ENCODE measurements at regions not wholly inside any gene's neighbourhood (a gene's known extent, or its start where the extent isn't known, plus 50 kb on each side); places are given as distances from the start of the nearest gene placed in this dataset.
A peak's percentile ranks its signal among the peaks of the same experiment; 100 is the strongest.

GRCh38 chr9:126144603-126145456 is 181.8 kb upstream of the MVB12B start:
- Histone ChIP-seq H3K27ac (no peak overlapping the region), H3K4me3 (no peak overlapping the region), H3K27me3 (no peaks in the 10 kb centered on the region), H3K36me3 (no peaks in the 10 kb centered on the region), H3K4me1 (peaks cover 0 to 7% of the 10 kb centered on the region in 2 donors), H3K9me3 (no peaks in the 10 kb centered on the region)
- TF ChIP-seq CTCF (IDR thresholded peaks at IDR 0.05): no peak
- peak; percentile 11 for DNase-seq (ENCODE audit: low spot score)

GRCh38 chr9:126145887-126146253 is 180.8 kb upstream of the MVB12B start:
- peak; percentile 43 for DNase-seq (ENCODE audit: low spot score)
- H3K9me3 ChIP-seq: no peaks in the 10 kb centered on the region
- no peaks in the 10 kb centered on the region for H3K27me3 ChIP-seq
- H3K36me3 ChIP-seq: no peaks in the 10 kb centered on the region
- H3K4me1 ChIP-seq: peaks cover 0 to 7% of the 10 kb centered on the region in 2 donors
- no peak overlapping the region for H3K4me3 ChIP-seq
- no peak overlapping the region for H3K27ac ChIP-seq
- TF ChIP-seq CTCF (IDR thresholded peaks at IDR 0.05): no peak

GRCh38 chr9:126146254-126147145 is 180.1 kb upstream of the MVB12B start:
- TF ChIP-seq CTCF (IDR thresholded peaks at IDR 0.05): peak in 1 of 2 donors; percentile 46
- H3K4me1 ChIP-seq: peaks cover 0 to 7% of the 10 kb centered on the region in 2 donors
- H3K27me3 ChIP-seq: no peaks in the 10 kb centered on the region
- H3K4me3 ChIP-seq: no peak overlapping the region
- no peaks in the 10 kb centered on the region for H3K9me3 ChIP-seq
- H3K36me3 ChIP-seq: no peaks in the 10 kb centered on the region
- peak; percentile 26 for DNase-seq (ENCODE audit: low spot score)
- H3K27ac ChIP-seq: no peak overlapping the region

- DNase-seq (ENCODE audit: low spot score): no peak
- H3K4me3 ChIP-seq: no peak overlapping the region
- no peaks in the 10 kb centered on the region for H3K9me3 ChIP-seq
- no peaks in the 10 kb centered on the region for H3K36me3 ChIP-seq
- TF ChIP-seq CTCF (IDR thresholded peaks at IDR 0.05): no peak
- no peaks in the 10 kb centered on the region for H3K27me3 ChIP-seq
- no peak overlapping the region for H3K27ac ChIP-seq
- H3K4me1 ChIP-seq: peaks cover 0 to 7% of the 10 kb centered on the region in 2 donors
These were observed 179.3 kb upstream of the MVB12B start for GRCh38 chr9:126147186-126147935.

- Histone ChIP-seq H3K27ac (no peak overlapping the region), H3K27me3 (no peaks in the 10 kb centered on the region), H3K9me3 (no peaks in the 10 kb centered on the region), H3K36me3 (no peaks in the 10 kb centered on the region), H3K4me1 (peaks cover 0 to 7% of the 10 kb centered on the region in 2 donors), H3K4me3 (no peak overlapping the region)
- TF ChIP-seq CTCF (IDR thresholded peaks at IDR 0.05): no peak
- DNase-seq (ENCODE audit: low spot score): peak; percentile 47
These were observed 178.4 kb upstream of the MVB12B start for GRCh38 chr9:126147936-126148870.

Measured in right atrium auricular region (tissue), 2 donors.